Transverse colon (tissue), 4 donors: ENCODE measurements at regions not wholly inside any gene's neighbourhood (a gene's known extent, or its start where the extent isn't known, plus 50 kb on each side); places are given as distances from the start of the nearest gene placed in this dataset.
"Not testable (repeated sequence)": the region's sequence is repeated elsewhere in the genome, so short reads cannot be mapped to it uniquely, and the experiment has no call there.

Experiments used
- DNase-seq: peaks from one replicate; pipeline ENCODE4 v3.0.0-alpha.2; 2019
- H3K27ac ChIP-seq, 4 donors: fragments of 200-600 bp; sonication (generic); 2 replicates each; pipeline ENCODE4 v1.5.1; 2016 to 2018; ENCODE audit warnings: inconsistent platforms in 4 of 4
- H3K27me3 ChIP-seq: fragments of 200-600 bp; sonication (generic); 2 replicates; pipeline ENCODE4 v1.5.1; 2017; ENCODE audit warnings: inconsistent platforms
- H3K36me3 ChIP-seq, 4 donors: fragments of 200-600 bp; sonication (generic); 2 replicates each; pipeline ENCODE4 v1.5.1; 2017 to 2019; ENCODE audit warnings: inconsistent platforms in 4 of 4
- H3K4me1 ChIP-seq, 4 donors: fragments of 200-600 bp; sonication (generic); 2 replicates each; pipeline ENCODE4 v1.5.1; 2017 to 2020; ENCODE audit warnings: inconsistent platforms in 4 of 4
- H3K4me3 ChIP-seq, 4 donors: fragments of 200-600 bp; sonication (generic); 1 replicate in 1 of 4; 2 replicates in 3 of 4; pipeline versions ENCODE4 v1.5.1 to v1.6.1; 2017 to 2019; ENCODE audit warnings: inconsistent platforms in 4 of 4
- H3K9me3 ChIP-seq, 2 donors: fragments of 200-600 bp; sonication (generic); 2 replicates each; pipeline ENCODE4 v1.5.1; 2017 to 2019; ENCODE audit warnings: inconsistent platforms in 2 of 2
- EP300 ChIP-seq: sonication (generic); formaldehyde crosslinking; IDR thresholded peaks from one replicate; pipeline ENCODE4 v1.6.1; 2017; ENCODE audit warnings: antibody characterized with exemption, low read depth
- POLR2A ChIP-seq: fragments of 450-650 bp; IDR thresholded peaks from one replicate; pipeline ENCODE4 v1.6.1; 2016; ENCODE audit warnings: antibody characterized with exemption, mild to moderate bottlenecking, moderate library complexity
- POLR2AphosphoS5 ChIP-seq, 3 donors: sonication (generic); formaldehyde crosslinking; IDR thresholded peaks; one replicate each; pipeline ENCODE4 v1.6.1; 2016; ENCODE audit warnings: antibody characterized with exemption in 3 of 3
- WGBS, 2 donors: methylation state at CpG; one replicate each; pipeline ENCODE4 v1.1.5; 2018; ENCODE audit warnings: low coverage in 1 of 2; 5-methylcytosine and 5-hydroxymethylcytosine counted together
- in situ Hi-C, 4 donors: fragments of 200-750 bp; cut with MboI; loops; one replicate each; pipeline versions ENCODE4 v1.15.0 to v1.15.1; 2017; ENCODE audit warnings: low sequenced_read_pairs in 3 of 4, low pct_ligation_motif_present in 1 of 4, low pct_unique_long_range_greater_than_20kb in 1 of 4
- intact Hi-C: fragments of 100-400 bp; cut with DNase I; formaldehyde crosslinking; loops from one replicate; pipeline ENCODE4 v1.15.1; 2023; ENCODE audit warnings: low total_unique reads
- TF ChIP-seq, protein P1 (sequence below), 5 experiments: fragments of 200-600 bp in 3 of 5; fragments of 450-650 bp in 2 of 5; sonication (generic) in 3 of 5; IDR thresholded peaks; 1 replicate in 2 of 5; 2 replicates in 3 of 5; pipeline ENCODE4 v1.5.1; 2016 to 2017; ENCODE audit warnings: antibody characterized with exemption in 5 of 5, inconsistent platforms in 3 of 5, mild to moderate bottlenecking in 2 of 5, moderate library complexity in 1 of 5

DNA sequence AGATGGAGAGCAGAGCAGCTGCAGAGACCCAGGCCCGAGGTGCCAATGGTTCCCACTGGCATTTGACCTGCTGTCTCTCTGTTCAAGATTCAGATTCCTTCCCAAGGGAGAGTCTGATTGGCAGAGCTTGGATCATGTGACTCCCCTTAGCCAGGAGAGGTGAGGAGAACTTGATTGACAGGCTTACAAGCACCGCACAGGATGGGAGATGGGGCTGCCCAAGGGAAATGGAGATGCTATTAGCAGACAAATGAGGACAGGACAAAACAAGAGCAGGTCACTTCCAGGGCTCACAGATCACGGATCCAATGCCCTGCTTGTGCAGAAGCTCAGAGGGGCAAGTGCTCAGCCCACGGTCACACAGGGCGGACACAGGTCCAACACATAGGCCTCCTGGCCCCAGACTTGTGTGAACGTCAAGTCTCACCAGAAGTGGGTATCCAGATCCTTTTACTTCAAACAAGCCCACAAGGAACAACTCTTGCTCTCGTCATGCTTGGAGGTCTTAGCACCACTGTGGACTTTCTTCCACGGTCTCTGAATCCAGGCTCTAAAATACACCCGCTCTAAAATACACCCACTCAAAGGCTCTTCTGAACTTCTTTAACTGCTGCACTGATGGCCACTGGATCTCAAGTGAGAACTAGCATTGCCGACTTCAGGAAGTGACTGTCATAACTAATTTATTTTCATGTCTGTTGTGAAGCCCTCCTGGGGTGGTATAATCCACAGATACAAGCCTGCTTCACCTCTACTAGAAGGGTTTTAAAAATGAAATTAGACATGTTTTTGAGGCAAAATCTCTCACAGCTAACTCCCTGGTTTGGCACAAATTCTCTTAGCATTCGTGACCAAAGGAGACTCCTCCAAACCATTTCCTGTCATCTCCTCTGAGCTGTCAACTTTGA is 274.9 kb downstream of the RRAGC start:
- DNase-seq, result no peak
- 66 to 71% methylated on average over 3 to 11 of the region's 11 CpGs for WGBS, 2 donors
- in situ Hi-C loops, result no loop called here
- intact Hi-C loops, result no loop called here
- no peaks in the 10 kb centered on the region for H3K36me3 ChIP-seq
- no peak overlapping the region for H3K4me3 ChIP-seq
- TF ChIP-seq EP300 (no peak), POLR2A (no peak), POLR2AphosphoS5 (IDR thresholded peaks at IDR 0.05) (no peak)
- TF ChIP-seq, protein P1, sequence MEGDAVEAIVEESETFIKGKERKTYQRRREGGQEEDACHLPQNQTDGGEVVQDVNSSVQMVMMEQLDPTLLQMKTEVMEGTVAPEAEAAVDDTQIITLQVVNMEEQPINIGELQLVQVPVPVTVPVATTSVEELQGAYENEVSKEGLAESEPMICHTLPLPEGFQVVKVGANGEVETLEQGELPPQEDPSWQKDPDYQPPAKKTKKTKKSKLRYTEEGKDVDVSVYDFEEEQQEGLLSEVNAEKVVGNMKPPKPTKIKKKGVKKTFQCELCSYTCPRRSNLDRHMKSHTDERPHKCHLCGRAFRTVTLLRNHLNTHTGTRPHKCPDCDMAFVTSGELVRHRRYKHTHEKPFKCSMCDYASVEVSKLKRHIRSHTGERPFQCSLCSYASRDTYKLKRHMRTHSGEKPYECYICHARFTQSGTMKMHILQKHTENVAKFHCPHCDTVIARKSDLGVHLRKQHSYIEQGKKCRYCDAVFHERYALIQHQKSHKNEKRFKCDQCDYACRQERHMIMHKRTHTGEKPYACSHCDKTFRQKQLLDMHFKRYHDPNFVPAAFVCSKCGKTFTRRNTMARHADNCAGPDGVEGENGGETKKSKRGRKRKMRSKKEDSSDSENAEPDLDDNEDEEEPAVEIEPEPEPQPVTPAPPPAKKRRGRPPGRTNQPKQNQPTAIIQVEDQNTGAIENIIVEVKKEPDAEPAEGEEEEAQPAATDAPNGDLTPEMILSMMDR (IDR thresholded peaks at IDR 0.05), result no peak
- peaks cover 27% of the 10 kb centered on the region for H3K27me3 ChIP-seq
- H3K27ac ChIP-seq, result no peak overlapping the region
- H3K9me3 ChIP-seq, result no peaks in the 10 kb centered on the region
- H3K4me1 ChIP-seq, result no peaks in the 10 kb centered on the region

DNA sequence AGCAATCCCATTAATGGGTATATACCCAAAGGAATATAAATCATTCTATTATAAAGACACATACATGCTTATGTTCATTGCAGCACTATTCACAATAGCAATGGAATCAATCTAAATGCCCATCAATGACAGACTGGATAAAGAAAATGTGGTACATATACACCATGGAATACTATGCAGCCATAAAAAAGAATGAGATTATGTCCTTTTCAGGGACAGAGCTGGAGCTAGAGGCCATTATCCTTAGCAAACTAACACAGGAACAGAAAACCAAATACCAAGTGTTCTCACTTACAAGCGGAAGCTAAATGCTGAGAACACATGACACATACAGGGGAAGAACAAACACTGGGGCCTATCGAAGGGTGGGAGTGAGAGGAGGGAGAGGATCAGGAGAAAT is 276.3 kb downstream of the RRAGC start:
- intact Hi-C loops, H3K4me1 ChIP-seq, in situ Hi-C loops, H3K27ac ChIP-seq, H3K36me3 ChIP-seq, DNase-seq, H3K4me3 ChIP-seq, H3K9me3 ChIP-seq: not testable (repeated sequence)
- 78 to 83% methylated on average over 2 of the region's 2 CpGs for WGBS, 2 donors
- peaks cover 41% of the 10 kb centered on the region for H3K27me3 ChIP-seq

DNA sequence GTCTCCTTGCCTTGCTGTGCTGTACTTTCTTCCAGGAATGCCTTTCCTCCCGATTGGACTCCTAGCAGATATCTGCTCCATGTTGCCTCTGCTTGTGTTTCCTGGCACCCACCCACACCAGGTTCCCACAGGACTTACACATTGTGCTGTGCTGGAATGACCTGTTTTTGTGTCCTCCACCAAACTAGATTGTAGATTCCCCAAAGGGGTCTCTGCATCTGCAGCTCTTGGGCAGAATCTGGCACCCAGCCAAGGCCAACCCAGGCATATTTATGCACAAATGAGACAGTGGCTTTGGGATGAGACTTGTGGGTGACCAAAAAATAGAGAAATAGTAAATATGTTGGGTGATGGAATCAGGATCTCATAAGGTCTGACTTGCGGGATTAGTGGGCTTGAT is 278.2 kb downstream of the RRAGC start:
- Histone ChIP-seq H3K27ac (no peak overlapping the region), H3K27me3 (peaks cover 54% of the 10 kb centered on the region), H3K4me3 (no peak overlapping the region), H3K9me3 (no peaks in the 10 kb centered on the region), H3K36me3 (no peaks in the 10 kb centered on the region), H3K4me1 (peaks cover 0 to 8% (median 0%) of the 10 kb centered on the region in 4 donors)
- WGBS, 2 donors, result 50 to 66% methylated on average over 2 of the region's 2 CpGs
- in situ Hi-C loops (no loop called here), intact Hi-C loops (no loop called here)
- no peak for TF ChIP-seq EP300
- TF ChIP-seq POLR2AphosphoS5 (IDR thresholded peaks at IDR 0.05), result no peak
- TF ChIP-seq, protein P1 (IDR thresholded peaks at IDR 0.05), result no peak
- TF ChIP-seq POLR2A, result no peak
- no peak for DNase-seq

DNA sequence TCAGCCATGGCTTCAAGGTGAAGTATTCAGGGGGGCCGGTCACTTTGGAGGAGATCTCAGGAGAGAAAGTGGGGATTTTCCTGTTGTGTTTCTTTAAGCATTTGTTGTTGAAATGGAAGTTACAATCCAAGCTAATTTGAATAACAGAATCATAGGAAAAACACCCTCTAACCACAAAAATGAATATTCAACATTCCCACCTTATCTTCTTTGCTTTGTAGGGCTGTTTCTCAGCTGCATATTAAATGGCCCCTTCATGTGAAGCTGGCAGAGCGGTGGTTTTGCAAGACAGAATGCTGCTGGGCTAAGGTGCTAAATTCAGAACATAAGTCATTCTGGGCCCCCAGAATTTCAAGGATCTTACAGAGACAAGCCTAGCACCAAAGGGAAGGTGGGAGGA is 279.0 kb downstream of the RRAGC start:
- Histone ChIP-seq H3K9me3 (no peaks in the 10 kb centered on the region), H3K27ac (no peak overlapping the region), H3K4me1 (peaks cover 0 to 8% (median 0%) of the 10 kb centered on the region in 4 donors), H3K27me3 (peaks cover 56% of the 10 kb centered on the region), H3K36me3 (no peaks in the 10 kb centered on the region), H3K4me3 (no peak overlapping the region)
- in situ Hi-C loops (no loop called here), intact Hi-C loops (no loop called here)
- DNase-seq, result no peak
- no peak for TF ChIP-seq POLR2A
- TF ChIP-seq, protein P1 (IDR thresholded peaks at IDR 0.05), result no peak
- no peak for TF ChIP-seq POLR2AphosphoS5 (IDR thresholded peaks at IDR 0.05)
- TF ChIP-seq EP300, result no peak
- WGBS, 2 donors, result 67 to 84% methylated on average over 1 to 2 of the region's 2 CpGs

DNA sequence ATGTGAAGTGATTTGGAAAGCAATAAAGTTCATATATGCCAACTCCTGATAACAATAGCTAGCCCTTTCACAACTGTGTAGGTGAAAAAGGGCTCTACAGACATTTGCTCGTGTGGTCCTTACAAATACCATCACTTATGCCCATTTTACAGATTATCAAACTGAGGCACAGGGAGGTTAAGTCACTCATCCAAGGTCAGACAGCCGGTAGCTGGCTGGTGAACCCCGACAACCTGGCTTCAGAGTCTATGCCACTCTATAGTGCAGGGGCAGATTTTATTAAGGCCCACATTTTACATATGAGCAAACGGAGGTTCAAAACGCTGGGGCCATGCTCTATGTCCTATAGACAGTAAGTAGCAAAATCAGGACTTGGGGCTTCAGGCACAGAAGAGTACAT is 280.5 kb downstream of the RRAGC start:
- H3K27ac ChIP-seq, result no peak overlapping the region
- TF ChIP-seq POLR2A (no peak), EP300 (no peak), POLR2AphosphoS5 (IDR thresholded peaks at IDR 0.05) (no peak)
- TF ChIP-seq, protein P1 (IDR thresholded peaks at IDR 0.05), result no peak
- no peaks in the 10 kb centered on the region for H3K36me3 ChIP-seq
- H3K4me3 ChIP-seq, result no peak overlapping the region
- intact Hi-C loops (no loop called here), in situ Hi-C loops (no loop called here)
- no peak for DNase-seq
- WGBS, 2 donors, result 78 to 80% methylated on average over 1 to 5 of the region's 5 CpGs
- H3K4me1 ChIP-seq, result peaks cover 0 to 8% (median 0%) of the 10 kb centered on the region in 4 donors
- H3K9me3 ChIP-seq, result no peaks in the 10 kb centered on the region
- peaks cover 54% of the 10 kb centered on the region for H3K27me3 ChIP-seq
